ENCODE measurements at regions not wholly inside any gene's neighbourhood (a gene's known extent, or its start where the extent isn't known, plus 50 kb on each side); places are given as distances from the start of the nearest gene placed in this dataset.
A peak's percentile ranks its signal among the peaks of the same experiment; 100 is the strongest.

DNA sequence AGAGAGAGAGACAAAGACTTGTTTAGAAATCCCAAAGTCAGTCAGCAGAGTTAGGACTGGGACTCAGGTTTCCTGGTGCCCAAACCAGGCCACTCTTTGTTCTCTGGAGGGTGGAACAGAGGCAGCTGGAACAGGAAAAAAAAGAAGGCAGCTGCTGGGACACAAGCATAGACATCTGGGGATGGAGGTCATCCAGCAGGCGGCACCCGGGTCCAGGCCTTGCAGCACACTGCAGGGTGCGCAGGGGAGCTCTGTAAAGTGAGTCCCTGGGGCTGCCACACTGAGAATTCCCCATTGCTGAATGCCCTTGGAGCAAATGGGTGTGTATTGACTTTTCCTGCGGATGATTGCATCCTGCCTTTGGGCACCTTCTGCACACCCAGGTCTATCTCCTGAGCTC is 222.9 kb upstream of the CSF3R start:
- H4K8ac ChIP-seq (ENCODE audit: extremely low read depth, insufficient read depth, low read length) = no peak overlapping the region
- H2AK5ac ChIP-seq (ENCODE audit: low read depth, low read length) = no peak overlapping the region
- no peaks in the 10 kb centered on the region for H4K20me1 ChIP-seq (replicated peaks in 1 of 2; ENCODE audit: control insufficient read depth in 1 of 2, insufficient read depth in 2 of 2, low read length in 2 of 2)
- no peak overlapping the region for H2BK5ac ChIP-seq (ENCODE audit: low read depth, low read length)
- H4K91ac ChIP-seq (replicated peaks; ENCODE audit: insufficient read length, low read length) = no peak overlapping the region
- TF ChIP-seq RAD21 (IDR thresholded peaks at IDR 0.05 in 1 of 2, conservative IDR thresholded peaks at IDR 0.05 in 1 of 2; ENCODE audit: low read depth in 2 of 2, low read length in 2 of 2) = peak; percentile 45 to 56
- no peak for TF ChIP-seq PHF8 (conservative IDR thresholded peaks at IDR 0.05; ENCODE audit: low read depth, low read length)
- TF ChIP-seq NANOG (IDR thresholded peaks at IDR 0.05; ENCODE audit: insufficient read depth, low read depth, low read length, poor library complexity, severe bottlenecking) = no peak
- TF ChIP-seq, protein P1, sequence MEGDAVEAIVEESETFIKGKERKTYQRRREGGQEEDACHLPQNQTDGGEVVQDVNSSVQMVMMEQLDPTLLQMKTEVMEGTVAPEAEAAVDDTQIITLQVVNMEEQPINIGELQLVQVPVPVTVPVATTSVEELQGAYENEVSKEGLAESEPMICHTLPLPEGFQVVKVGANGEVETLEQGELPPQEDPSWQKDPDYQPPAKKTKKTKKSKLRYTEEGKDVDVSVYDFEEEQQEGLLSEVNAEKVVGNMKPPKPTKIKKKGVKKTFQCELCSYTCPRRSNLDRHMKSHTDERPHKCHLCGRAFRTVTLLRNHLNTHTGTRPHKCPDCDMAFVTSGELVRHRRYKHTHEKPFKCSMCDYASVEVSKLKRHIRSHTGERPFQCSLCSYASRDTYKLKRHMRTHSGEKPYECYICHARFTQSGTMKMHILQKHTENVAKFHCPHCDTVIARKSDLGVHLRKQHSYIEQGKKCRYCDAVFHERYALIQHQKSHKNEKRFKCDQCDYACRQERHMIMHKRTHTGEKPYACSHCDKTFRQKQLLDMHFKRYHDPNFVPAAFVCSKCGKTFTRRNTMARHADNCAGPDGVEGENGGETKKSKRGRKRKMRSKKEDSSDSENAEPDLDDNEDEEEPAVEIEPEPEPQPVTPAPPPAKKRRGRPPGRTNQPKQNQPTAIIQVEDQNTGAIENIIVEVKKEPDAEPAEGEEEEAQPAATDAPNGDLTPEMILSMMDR (IDR thresholded peaks at IDR 0.05; ENCODE audit: control extremely low read depth in 1 of 3, insufficient read depth in 1 of 3, low read depth in 1 of 3, low read length in 3 of 3) = peak in 2 of 3 experiments; percentile 5 to 8; a peak in 2 of 4 replicates
- H3K79me1 ChIP-seq (ENCODE audit: low read depth, low read length) = no peaks in the 10 kb centered on the region
- no peak overlapping the region for H2AFZ ChIP-seq (ENCODE audit: low read length)
- H3K9ac ChIP-seq (replicated peaks in 1 of 4; ENCODE audit: extremely low read depth in 1 of 4, low read depth in 3 of 4, low read length in 3 of 4) = no peak overlapping the region
- no peak overlapping the region for H3K4me3 ChIP-seq (ENCODE audit: extremely low read depth in 1 of 4, insufficient read depth in 2 of 4, low read depth in 3 of 4, low read length in 4 of 4)
- no peaks in the 10 kb centered on the region; a peak in 2 of 7 replicates for H3K27me3 ChIP-seq (replicated peaks in 1 of 4; ENCODE audit: control insufficient read depth in 3 of 4, extremely low read depth in 1 of 4, insufficient read depth in 3 of 4, low read length in 3 of 4)
- H2BK20ac ChIP-seq (ENCODE audit: low read length) = no peak overlapping the region
- peaks cover 0 to 5% (median 2%) of the 10 kb centered on the region in 4 experiments; a peak in 6 of 7 replicates for H3K4me1 ChIP-seq (replicated peaks in 1 of 4; ENCODE audit: control insufficient read depth in 3 of 4, insufficient read depth in 4 of 4, low read length in 3 of 4)
- no peak overlapping the region for H3K14ac ChIP-seq (ENCODE audit: insufficient read length)
- H3K23ac ChIP-seq (ENCODE audit: insufficient read length) = no peak overlapping the region
- H4K5ac ChIP-seq (ENCODE audit: insufficient read length, low read depth, low read length) = no peak overlapping the region
- H3K18ac ChIP-seq (ENCODE audit: extremely low read depth, low read length) = no peak overlapping the region
- no peak overlapping the region for H3K4me2 ChIP-seq (ENCODE audit: insufficient read depth in 1 of 2, low read depth in 2 of 2, low read length in 2 of 2)
- no peak overlapping the region for H2BK120ac ChIP-seq (replicated peaks; ENCODE audit: low read depth, low read length)
- no peak overlapping the region for H3K4ac ChIP-seq (replicated peaks; ENCODE audit: insufficient read length, low read depth, low read length)
- H3K79me2 ChIP-seq (ENCODE audit: control insufficient read depth in 1 of 2, insufficient read depth in 2 of 2, low read length in 2 of 2) = no peaks in the 10 kb centered on the region
- no peak for FAIRE-seq
- H3K27ac ChIP-seq (ENCODE audit: low read depth, low read length) = no peak overlapping the region
- H2BK12ac ChIP-seq (ENCODE audit: low read depth, low read length) = no peak overlapping the region
- ChIA-PET POLR2A (ENCODE audit: partially characterized antibody) (interaction anchor here (0.7 kb wide), 1 partner anchor 15 kb away, joined by 3 read pairs; no protein-coding TSS in a partner anchor), CTCF (ENCODE audit: partially characterized antibody) (interaction anchor here (0.6 to 1.9 kb wide), 20 partner anchors 10 to 385 kb away, joined by 3 to 8 read pairs (median 4); no protein-coding TSS in a partner anchor)
- H3K23me2 ChIP-seq (ENCODE audit: low read depth, low read length) = 0 out of 2 replicates have a peak, but pooled peaks cover 3% of the 10 kb centered on the region
- H3K36me3 ChIP-seq (ENCODE audit: control insufficient read depth in 2 of 4, insufficient read depth in 4 of 4, low read length in 3 of 4) = no peaks in the 10 kb centered on the region
- H3K56ac ChIP-seq (replicated peaks; ENCODE audit: insufficient read length, low read depth, low read length) = no peak overlapping the region
- DNase-seq (ENCODE audit: low read depth in 1 of 2, low spot score in 2 of 2) = no peak
- H3K9me3 ChIP-seq (ENCODE audit: insufficient read depth in 2 of 2, low read depth in 1 of 2, low read length in 1 of 2) = no peaks in the 10 kb centered on the region
- 69% methylated on average over 4 of the region's 4 CpGs; no CpG with 5 or more reads in 1 of the 2 experiments for WGBS, 2 experiments (ENCODE audit: extremely low coverage in 1 of 2, insufficient coverage in 1 of 2, insufficient read length in 1 of 2, insufficient replicate concordance in 2 of 2, low coverage in 1 of 2, low lambda C conversion rate in 2 of 2, missing lambda C conversion rate in 1 of 2)
- H2BK15ac ChIP-seq (ENCODE audit: low read length) = no peak overlapping the region

All from H1 (cell line).